Colonic mucosa (tissue), 4 donors: ENCODE measurements at regions not wholly inside any gene's neighbourhood (a gene's known extent, or its start where the extent isn't known, plus 50 kb on each side); places are given as distances from the start of the nearest gene placed in this dataset.

Experiments
- DNase-seq: peaks from one replicate; pipeline ENCODE4 v3.0.0-alpha.2; 2020
- H3K27ac ChIP-seq: fragments of 200-600 bp; one replicate; pipeline ENCODE4 v1.8.0; 2021
- H3K27me3 ChIP-seq: fragments of 200-600 bp; one replicate; pipeline ENCODE4 v1.8.0; 2021
- H3K36me3 ChIP-seq: fragments of 200-600 bp; one replicate; pipeline ENCODE4 v1.8.0; 2021
- H3K4me1 ChIP-seq: fragments of 200-600 bp; one replicate; pipeline ENCODE4 v1.8.0; 2021; ENCODE audit warnings: mild to moderate bottlenecking
- H3K4me3 ChIP-seq: fragments of 200-600 bp; one replicate; pipeline ENCODE4 v1.8.0; 2021
- H3K9ac ChIP-seq, 2 donors: one replicate each; pipeline ENCODE4 v1.7.0; 2013; ENCODE audit warnings: control low read depth in 2 of 2, low read depth in 2 of 2, low read length in 2 of 2
- H3K9me3 ChIP-seq: fragments of 200-600 bp; one replicate; pipeline ENCODE4 v1.8.0; 2021
- CTCF ChIP-seq: fragments of 200-600 bp; IDR thresholded peaks from one replicate; pipeline ENCODE4 v1.8.0; 2022; ENCODE audit warnings: antibody characterized with exemption, mild to moderate bottlenecking
- intact Hi-C: fragments of 100-400 bp; cut with DNase I; formaldehyde crosslinking; loops from one replicate; pipeline ENCODE4 v1.14.1; 2022
- donor health status: healthy.
- donor health status: DM: no; HTN: no; CAD: no.
- donor health status: DM: no; HTN: no; CAD: no.

DNA sequence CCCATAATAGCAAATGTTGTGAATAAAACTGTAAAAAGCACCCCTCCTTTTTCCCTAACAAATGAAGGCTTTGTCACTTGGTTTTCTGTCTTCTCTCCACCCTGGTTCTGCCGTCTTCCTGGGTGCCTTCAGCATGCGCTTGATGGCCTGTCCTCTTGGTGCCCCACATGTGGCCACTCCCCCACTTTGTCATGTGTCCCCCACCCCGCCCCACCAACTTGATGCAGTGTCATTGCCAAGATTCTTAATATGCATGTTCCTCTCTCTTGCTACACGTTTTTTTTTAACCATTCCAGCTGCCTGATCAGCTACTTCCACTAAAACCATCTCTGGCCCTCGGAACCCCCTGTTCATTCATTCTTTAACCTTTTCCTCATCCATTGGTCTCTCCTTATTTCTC is 340.3 kb downstream of the QKI start:
- intact Hi-C loops, result no loop called here
- no peak overlapping the region for H3K27ac ChIP-seq

GRCh38 chr6:163753430-163753829 is 338.9 kb downstream of the QKI start:
- H3K27me3 ChIP-seq, result no peaks in the 10 kb centered on the region
- no peak overlapping the region for H3K9ac ChIP-seq
- H3K4me1 ChIP-seq, result no peaks in the 10 kb centered on the region
- H3K27ac ChIP-seq, result no peak overlapping the region
- DNase-seq, result no peak
- no peaks in the 10 kb centered on the region for H3K9me3 ChIP-seq
- H3K4me3 ChIP-seq, result no peak overlapping the region
- intact Hi-C loops, result no loop called here
- H3K36me3 ChIP-seq, result no peaks in the 10 kb centered on the region
- no peak for TF ChIP-seq CTCF

More for the DNA sequence above, 340.3 kb downstream of the QKI start:
- Histone ChIP-seq H3K4me3 (no peak overlapping the region), H3K4me1 (no peaks in the 10 kb centered on the region), H3K9ac (no peak overlapping the region), H3K36me3 (no peaks in the 10 kb centered on the region), H3K9me3 (no peaks in the 10 kb centered on the region), H3K27me3 (no peaks in the 10 kb centered on the region)
- DNase-seq, result no peak
- TF ChIP-seq CTCF, result no peak

DNA sequence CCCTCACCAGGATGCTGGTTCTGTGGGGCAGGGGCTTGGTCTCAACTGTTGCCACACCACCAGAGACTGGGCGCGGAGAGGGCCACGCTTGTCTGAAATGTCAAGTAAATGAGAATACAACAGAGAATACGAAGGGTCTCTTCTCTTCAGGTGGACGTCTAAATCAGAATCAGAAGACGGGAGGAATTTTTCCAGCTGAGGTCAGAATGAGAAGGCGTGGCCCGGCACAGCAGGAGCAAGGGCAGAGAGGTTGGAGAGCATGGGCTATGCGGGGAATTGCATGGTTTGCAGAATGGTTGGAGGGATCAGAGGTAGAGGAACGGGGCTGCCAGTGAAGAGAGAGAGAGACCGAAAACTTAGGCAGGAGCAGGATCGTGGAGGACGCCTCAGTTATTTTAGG is 337.9 kb downstream of the QKI start:
- H3K27me3 ChIP-seq, result no peaks in the 10 kb centered on the region
- no peak overlapping the region for H3K27ac ChIP-seq
- H3K36me3 ChIP-seq, result no peaks in the 10 kb centered on the region
- H3K9me3 ChIP-seq, result no peaks in the 10 kb centered on the region
- intact Hi-C loops, result no loop called here
- H3K9ac ChIP-seq, result no peak overlapping the region
- H3K4me3 ChIP-seq, result no peak overlapping the region
- DNase-seq, result no peak
- H3K4me1 ChIP-seq, result no peaks in the 10 kb centered on the region
- TF ChIP-seq CTCF, result no peak

GRCh38 chr6:163751032-163751525 is 336.6 kb downstream of the QKI start:
- Histone ChIP-seq H3K4me1 (no peaks in the 10 kb centered on the region), H3K4me3 (no peak overlapping the region), H3K9me3 (no peaks in the 10 kb centered on the region), H3K36me3 (no peaks in the 10 kb centered on the region), H3K27me3 (no peaks in the 10 kb centered on the region), H3K27ac (no peak overlapping the region), H3K9ac (no peak overlapping the region)
- no peak for TF ChIP-seq CTCF
- intact Hi-C loops, result no loop called here
- no peak for DNase-seq

- Histone ChIP-seq H3K4me3 (no peak overlapping the region), H3K9me3 (no peaks in the 10 kb centered on the region), H3K4me1 (no peaks in the 10 kb centered on the region), H3K9ac (no peak overlapping the region), H3K27ac (no peak overlapping the region), H3K36me3 (no peaks in the 10 kb centered on the region), H3K27me3 (no peaks in the 10 kb centered on the region)
- DNase-seq, result no peak
- TF ChIP-seq CTCF, result no peak
- intact Hi-C loops, result no loop called here
Observed at GRCh38 chr6:163750431-163751031, 336.0 kb downstream of the QKI start.
